ENCODE measurements at regions not wholly inside any gene's neighbourhood (a gene's known extent, or its start where the extent isn't known, plus 50 kb on each side); places are given as distances from the start of the nearest gene placed in this dataset.
"Not testable (repeated sequence)": the region's sequence is repeated elsewhere in the genome, so short reads cannot be mapped to it uniquely, and the experiment has no call there.

GRCh38 chr12:67545298-67545697, 103.2 kb upstream of the DYRK2 start:
- Histone ChIP-seq H3K36me3 (ENCODE audit: control insufficient read depth, low read length) (no peaks in the 10 kb centered on the region), H3K4me2 (ENCODE audit: low read length) (no peak overlapping the region), H3K27me3 (ENCODE audit: control insufficient read depth, low read length) (no peaks in the 10 kb centered on the region), H3K4me3 (ENCODE audit: low read length) (no peak overlapping the region), H3K27ac (ENCODE audit: low read depth, low read length) (no peak overlapping the region), H3K9me3 (ENCODE audit: control insufficient read depth, insufficient read depth, low read length) (no peaks in the 10 kb centered on the region), H4K20me1 (ENCODE audit: control insufficient read depth, insufficient read depth, low read depth, low read length) (no peaks in the 10 kb centered on the region), H3F3A (ENCODE audit: control insufficient read depth, insufficient read depth) (no peaks in the 10 kb centered on the region), H3K79me2 (ENCODE audit: control insufficient read depth, low read length) (no peaks in the 10 kb centered on the region), H3K9me2 (replicated peaks; ENCODE audit: control insufficient read depth, low read length) (no peaks in the 10 kb centered on the region), H3K4me1 (ENCODE audit: control insufficient read depth, low read length) (no peaks in the 10 kb centered on the region)
- TF ChIP-seq EZH2phosphoT487 (IDR thresholded peaks at IDR 0.05; ENCODE audit: borderline replicate concordance, low read length), result no peak
- TF ChIP-seq, protein P1, sequence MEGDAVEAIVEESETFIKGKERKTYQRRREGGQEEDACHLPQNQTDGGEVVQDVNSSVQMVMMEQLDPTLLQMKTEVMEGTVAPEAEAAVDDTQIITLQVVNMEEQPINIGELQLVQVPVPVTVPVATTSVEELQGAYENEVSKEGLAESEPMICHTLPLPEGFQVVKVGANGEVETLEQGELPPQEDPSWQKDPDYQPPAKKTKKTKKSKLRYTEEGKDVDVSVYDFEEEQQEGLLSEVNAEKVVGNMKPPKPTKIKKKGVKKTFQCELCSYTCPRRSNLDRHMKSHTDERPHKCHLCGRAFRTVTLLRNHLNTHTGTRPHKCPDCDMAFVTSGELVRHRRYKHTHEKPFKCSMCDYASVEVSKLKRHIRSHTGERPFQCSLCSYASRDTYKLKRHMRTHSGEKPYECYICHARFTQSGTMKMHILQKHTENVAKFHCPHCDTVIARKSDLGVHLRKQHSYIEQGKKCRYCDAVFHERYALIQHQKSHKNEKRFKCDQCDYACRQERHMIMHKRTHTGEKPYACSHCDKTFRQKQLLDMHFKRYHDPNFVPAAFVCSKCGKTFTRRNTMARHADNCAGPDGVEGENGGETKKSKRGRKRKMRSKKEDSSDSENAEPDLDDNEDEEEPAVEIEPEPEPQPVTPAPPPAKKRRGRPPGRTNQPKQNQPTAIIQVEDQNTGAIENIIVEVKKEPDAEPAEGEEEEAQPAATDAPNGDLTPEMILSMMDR (IDR thresholded peaks at IDR 0.05; ENCODE audit: low read depth, low read length, poor library complexity, severe bottlenecking), result no peak

DNA sequence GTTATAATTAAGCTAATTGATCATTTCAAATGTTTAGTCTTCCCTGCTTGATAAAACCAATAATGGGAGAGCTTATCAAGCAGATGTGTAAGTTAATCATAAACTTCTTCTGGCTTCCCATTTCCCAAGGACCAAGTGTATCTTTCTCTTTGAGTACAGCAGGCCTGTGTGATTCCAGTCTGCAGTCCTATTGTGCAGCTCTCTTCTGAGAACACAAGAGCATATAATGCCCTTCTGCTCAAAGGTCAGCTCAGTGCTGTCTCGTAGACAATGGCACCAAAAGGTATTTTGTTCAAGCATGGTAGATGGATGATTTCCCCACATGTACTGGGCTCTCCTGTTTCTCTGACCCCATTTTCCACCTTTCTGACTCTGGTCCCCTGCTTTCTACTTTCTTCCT, 101.8 kb upstream of the DYRK2 start:
- no peaks in the 10 kb centered on the region for H3F3A ChIP-seq (ENCODE audit: control insufficient read depth, insufficient read depth)
- H3K4me2 ChIP-seq (ENCODE audit: low read length), result no peak overlapping the region
- TF ChIP-seq EZH2phosphoT487 (IDR thresholded peaks at IDR 0.05; ENCODE audit: borderline replicate concordance, low read length), result no peak
- TF ChIP-seq, protein P1 (IDR thresholded peaks at IDR 0.05; ENCODE audit: low read depth, low read length, poor library complexity, severe bottlenecking), result no peak
- H4K20me1 ChIP-seq (ENCODE audit: control insufficient read depth, insufficient read depth, low read depth, low read length), result no peaks in the 10 kb centered on the region
- no peaks in the 10 kb centered on the region for H3K27me3 ChIP-seq (ENCODE audit: control insufficient read depth, low read length)
- H3K79me2 ChIP-seq (ENCODE audit: control insufficient read depth, low read length), result no peaks in the 10 kb centered on the region
- no peaks in the 10 kb centered on the region for H3K9me3 ChIP-seq (ENCODE audit: control insufficient read depth, insufficient read depth, low read length)
- no peaks in the 10 kb centered on the region for H3K9me2 ChIP-seq (replicated peaks; ENCODE audit: control insufficient read depth, low read length)
- H3K4me1 ChIP-seq (ENCODE audit: control insufficient read depth, low read length), result no peaks in the 10 kb centered on the region
- H3K4me3 ChIP-seq (ENCODE audit: low read length), result no peak overlapping the region
- H3K27ac ChIP-seq (ENCODE audit: low read depth, low read length), result no peak overlapping the region
- H3K36me3 ChIP-seq (ENCODE audit: control insufficient read depth, low read length), result no peaks in the 10 kb centered on the region

DNA sequence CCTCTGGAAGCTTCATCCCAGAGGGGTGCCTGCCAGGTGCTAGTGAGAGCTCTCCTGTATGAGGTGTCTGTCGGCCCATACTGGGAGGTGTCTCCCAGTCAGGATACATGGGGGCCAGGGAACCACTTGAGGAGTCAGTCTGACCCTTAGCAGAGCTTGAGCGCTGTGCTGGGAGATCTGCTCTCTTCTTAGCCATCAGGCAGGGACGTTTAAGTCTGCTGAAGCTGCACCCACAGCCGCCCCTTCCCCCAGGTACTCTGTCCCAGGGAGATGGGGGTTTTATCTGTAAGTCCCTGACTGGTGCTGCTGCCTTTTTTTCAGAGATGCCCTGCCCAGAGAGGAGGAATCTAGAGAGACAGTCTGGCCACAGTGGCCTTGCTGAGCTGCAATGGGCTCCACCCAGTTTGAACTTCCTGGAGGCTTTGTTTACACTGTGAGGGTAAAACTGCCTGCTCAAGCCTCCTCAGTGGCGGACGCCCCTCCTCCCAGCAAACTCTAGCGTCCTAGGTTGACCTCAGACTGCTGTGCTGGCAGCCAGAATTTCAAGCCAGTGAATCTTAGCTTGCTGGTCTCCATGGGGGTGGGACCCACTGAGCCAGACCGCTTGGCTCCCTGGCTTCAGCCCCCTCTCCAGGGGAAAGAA, 93.3 kb upstream of the DYRK2 start:
- H3K4me1 ChIP-seq (ENCODE audit: control insufficient read depth, low read length); H3K4me2 ChIP-seq (ENCODE audit: low read length); H3K27me3 ChIP-seq (ENCODE audit: control insufficient read depth, low read length); H3K9me2 ChIP-seq (replicated peaks; ENCODE audit: control insufficient read depth, low read length); H4K20me1 ChIP-seq (ENCODE audit: control insufficient read depth, insufficient read depth, low read depth, low read length); H3K9me3 ChIP-seq (ENCODE audit: control insufficient read depth, insufficient read depth, low read length); H3K36me3 ChIP-seq (ENCODE audit: control insufficient read depth, low read length); H3K27ac ChIP-seq (ENCODE audit: low read depth, low read length); H3F3A ChIP-seq (ENCODE audit: control insufficient read depth, insufficient read depth); H3K79me2 ChIP-seq (ENCODE audit: control insufficient read depth, low read length); H3K4me3 ChIP-seq (ENCODE audit: low read length): not testable (repeated sequence)

DNA sequence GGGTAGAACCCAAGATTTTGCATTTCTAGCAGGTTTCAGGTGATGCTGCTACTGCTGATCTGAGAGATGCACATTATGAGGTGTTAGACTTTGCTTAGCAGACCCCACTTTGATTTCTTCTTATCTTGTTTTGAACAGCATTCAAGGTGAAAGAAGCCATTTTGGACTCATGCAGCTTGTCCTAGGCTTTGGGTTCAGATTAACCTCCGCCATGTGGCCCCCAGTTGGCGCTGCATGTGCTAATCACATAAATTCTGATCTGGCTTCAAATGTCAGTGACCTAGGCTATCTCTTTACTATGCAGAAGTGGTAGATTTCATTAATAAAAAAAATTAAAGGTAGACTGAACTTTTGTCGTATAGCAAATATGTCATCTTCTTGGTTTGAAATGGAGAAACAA, 89.8 kb upstream of the DYRK2 start:
- no peaks in the 10 kb centered on the region for H4K20me1 ChIP-seq (ENCODE audit: control insufficient read depth, insufficient read depth, low read depth, low read length)
- no peak overlapping the region for H3K4me3 ChIP-seq (ENCODE audit: low read length)
- H3K27me3 ChIP-seq (ENCODE audit: control insufficient read depth, low read length), result no peaks in the 10 kb centered on the region
- H3K36me3 ChIP-seq (ENCODE audit: control insufficient read depth, low read length), result no peaks in the 10 kb centered on the region
- H3K4me1 ChIP-seq (ENCODE audit: control insufficient read depth, low read length), result no peaks in the 10 kb centered on the region
- no peaks in the 10 kb centered on the region for H3K9me2 ChIP-seq (replicated peaks; ENCODE audit: control insufficient read depth, low read length)
- no peak overlapping the region for H3K4me2 ChIP-seq (ENCODE audit: low read length)
- TF ChIP-seq, protein P1 (IDR thresholded peaks at IDR 0.05; ENCODE audit: low read depth, low read length, poor library complexity, severe bottlenecking), result no peak
- no peak for TF ChIP-seq EZH2phosphoT487 (IDR thresholded peaks at IDR 0.05; ENCODE audit: borderline replicate concordance, low read length)
- H3K27ac ChIP-seq (ENCODE audit: low read depth, low read length), result no peak overlapping the region
- H3F3A ChIP-seq (ENCODE audit: control insufficient read depth, insufficient read depth), result no peaks in the 10 kb centered on the region
- H3K9me3 ChIP-seq (ENCODE audit: control insufficient read depth, insufficient read depth, low read length), result no peaks in the 10 kb centered on the region
- H3K79me2 ChIP-seq (ENCODE audit: control insufficient read depth, low read length), result no peaks in the 10 kb centered on the region
